PFSK-1 (cell line): ENCODE measurements at regions not wholly inside any gene's neighbourhood (a gene's known extent, or its start where the extent isn't known, plus 50 kb on each side); places are given as distances from the start of the nearest gene placed in this dataset.

Experiments
- POLR2AphosphoS5 ChIP-seq: IDR thresholded peaks from 2 replicates; pipeline ENCODE4 v1.6.1; 2012; ENCODE audit warnings: low read depth, mild to moderate bottlenecking, control low read depth, low read length, moderate library complexity
- SIN3A ChIP-seq: IDR thresholded peaks from 2 replicates; pipeline ENCODE4 v1.6.1; 2012; ENCODE audit warnings: mild to moderate bottlenecking, low read length, moderate library complexity, borderline replicate concordance; ENCODE audit not compliant: insufficient read depth

DNA sequence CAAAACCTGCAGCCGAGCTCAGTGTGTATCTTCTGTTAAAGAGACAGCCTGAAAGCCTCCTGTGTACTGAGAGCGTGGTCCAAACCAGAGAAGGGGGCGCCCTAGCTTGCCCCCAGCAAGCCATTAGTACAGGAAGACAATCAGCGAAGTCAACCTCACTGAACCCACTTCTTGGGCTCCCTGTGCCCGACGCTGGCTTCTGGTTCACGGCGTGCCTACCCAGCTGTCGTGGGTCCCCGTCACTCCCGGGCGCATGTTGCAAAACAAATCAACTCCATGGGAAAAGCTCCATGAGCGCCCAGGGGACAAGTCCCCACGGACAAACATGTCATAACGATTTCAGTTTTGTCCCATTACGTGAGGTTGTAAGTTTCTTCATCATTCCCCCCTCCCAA, 326.9 kb downstream of the SH3GL2 start:
- no peak for TF ChIP-seq POLR2AphosphoS5
- TF ChIP-seq SIN3A = no peak
